ENCODE measurements at regions not wholly inside any gene's neighbourhood (a gene's known extent, or its start where the extent isn't known, plus 50 kb on each side); places are given as distances from the start of the nearest gene placed in this dataset.

DNA sequence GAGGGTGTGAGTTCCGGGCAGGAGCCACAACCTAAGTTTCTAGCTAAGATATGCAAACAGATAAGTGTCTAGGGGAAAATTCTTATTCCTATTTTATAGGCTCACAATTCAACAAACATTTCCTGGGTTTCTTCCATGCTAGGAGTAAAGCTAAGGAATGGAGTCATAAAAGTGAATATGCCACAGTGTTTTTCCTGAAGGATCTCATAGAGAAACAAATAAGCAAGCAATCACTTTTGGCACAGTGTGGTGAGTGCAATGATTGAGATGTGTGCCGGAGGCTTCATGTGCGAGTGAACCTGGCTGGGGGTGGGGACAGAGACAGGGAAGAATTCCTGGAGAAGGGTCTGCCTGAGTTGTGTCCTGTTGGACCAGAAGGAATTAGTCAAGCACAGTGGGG is 147.4 kb downstream of the TENT5C start:
- no peak for DNase-seq
- intact Hi-C loops (cut with DNase I; ENCODE audit: low total_unique reads) = loop anchor here (10.0 kb wide), 1 partner anchor 218 kb away; no protein-coding TSS in a partner anchor

DNA sequence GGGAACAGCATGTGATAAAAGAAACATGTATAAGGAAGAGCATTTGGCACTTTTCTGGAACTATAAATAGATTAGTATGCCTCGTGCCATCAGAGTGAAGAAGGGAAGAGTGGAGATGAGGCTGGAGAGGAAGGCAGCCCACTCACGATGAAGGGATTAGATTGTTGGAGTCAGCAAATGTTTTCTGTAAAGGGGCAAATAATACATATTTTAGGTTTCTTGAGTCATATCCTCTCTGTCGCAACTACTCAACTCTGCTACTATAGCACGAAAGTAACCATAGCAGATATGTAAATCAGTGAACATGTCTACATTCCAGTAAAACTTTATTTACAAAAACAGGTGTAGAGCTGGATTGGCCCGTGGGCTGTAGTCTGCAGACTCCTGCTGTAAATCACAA is 147.8 kb downstream of the TENT5C start:
- Histone ChIP-seq H3K27ac (no peak overlapping the region), H3K9me3 (no peaks in the 10 kb centered on the region), H3K4me1 (no peaks in the 10 kb centered on the region), H3K4me3 (no peak overlapping the region), H3K27me3 (no peaks in the 10 kb centered on the region), H3K36me3 (no peaks in the 10 kb centered on the region)
- TF ChIP-seq POLR2A (IDR thresholded peaks at IDR 0.05) (no peak), CTCF (IDR thresholded peaks at IDR 0.05) (no peak)
- intact Hi-C loops (cut with DNase I; ENCODE audit: low total_unique reads) = loop anchor here (10.0 kb wide), 1 partner anchor 219 kb away; no protein-coding TSS in a partner anchor
- DNase-seq = no peak

More for the DNA sequence above, 147.4 kb downstream of the TENT5C start:
- TF ChIP-seq POLR2A (IDR thresholded peaks at IDR 0.05) = no peak
- TF ChIP-seq CTCF (IDR thresholded peaks at IDR 0.05) = no peak
- H3K9me3 ChIP-seq = no peaks in the 10 kb centered on the region
- no peaks in the 10 kb centered on the region for H3K27me3 ChIP-seq
- no peak overlapping the region for H3K27ac ChIP-seq
- no peaks in the 10 kb centered on the region for H3K4me1 ChIP-seq
- H3K36me3 ChIP-seq = no peaks in the 10 kb centered on the region
- H3K4me3 ChIP-seq = no peak overlapping the region

GRCh38 chr1:117754061-117754969 is 148.5 kb downstream of the TENT5C start:
- H3K9me3 ChIP-seq = no peaks in the 10 kb centered on the region
- H3K36me3 ChIP-seq = no peaks in the 10 kb centered on the region
- TF ChIP-seq POLR2A (IDR thresholded peaks at IDR 0.05) (no peak), CTCF (IDR thresholded peaks at IDR 0.05) (peak; percentile 56 to 78 (median 66))
- H3K4me3 ChIP-seq = no peak overlapping the region
- no peaks in the 10 kb centered on the region for H3K4me1 ChIP-seq
- intact Hi-C loops (cut with DNase I; ENCODE audit: low total_unique reads) = loop anchor here (10.0 kb wide), 1 partner anchor 220 kb away; no protein-coding TSS in a partner anchor
- DNase-seq = peak; percentile 47 to 54
- H3K27ac ChIP-seq = no peak overlapping the region
- no peaks in the 10 kb centered on the region for H3K27me3 ChIP-seq

- Histone ChIP-seq H3K4me1 (no peaks in the 10 kb centered on the region), H3K9me3 (no peaks in the 10 kb centered on the region), H3K36me3 (no peaks in the 10 kb centered on the region), H3K27ac (no peak overlapping the region), H3K4me3 (no peak overlapping the region), H3K27me3 (no peaks in the 10 kb centered on the region)
- no peak for DNase-seq
- TF ChIP-seq POLR2A (IDR thresholded peaks at IDR 0.05) = no peak
- intact Hi-C loops (cut with DNase I; ENCODE audit: low total_unique reads) = loop anchor here (10.0 kb wide), 1 partner anchor 223 kb away; no protein-coding TSS in a partner anchor
Measured at GRCh38 chr1:117757668-117758067, 151.8 kb downstream of the TENT5C start.

GRCh38 chr1:117758444-117759316 is 152.8 kb downstream of the TENT5C start:
- TF ChIP-seq POLR2A (IDR thresholded peaks at IDR 0.05) = no peak
- peak; percentile 77 to 92 (median 82) for TF ChIP-seq CTCF (IDR thresholded peaks at IDR 0.05)
- no peak overlapping the region for H3K27ac ChIP-seq
- DNase-seq = peak; percentile 77 to 78
- peak overlapping the region; percentile 13 to 32 for H3K4me3 ChIP-seq
- intact Hi-C loops (cut with DNase I; ENCODE audit: low total_unique reads) = loop anchor here (10.0 kb wide), 1 partner anchor 224 kb away; no protein-coding TSS in a partner anchor
- H3K4me1 ChIP-seq = no peaks in the 10 kb centered on the region
- H3K9me3 ChIP-seq = no peaks in the 10 kb centered on the region
- no peaks in the 10 kb centered on the region for H3K36me3 ChIP-seq
- no peaks in the 10 kb centered on the region for H3K27me3 ChIP-seq
